SIG-M5 (cell line): ENCODE measurements at regions not wholly inside any gene's neighbourhood (a gene's known extent, or its start where the extent isn't known, plus 50 kb on each side); places are given as distances from the start of the nearest gene placed in this dataset.

Source experiments
- DNase-seq: peaks from one replicate; lab custom pipeline; 2025; lab: John Stamatoyannopoulos, UW

GRCh38 chr21:28644762-28645161 is 347.9 kb downstream of the LTN1 start:
- DNase-seq: no peak

- DNase-seq: no peak
Measured at GRCh38 chr21:28642891-28643290, 349.8 kb downstream of the LTN1 start.

- no peak for DNase-seq
Measured at GRCh38 chr21:28641731-28642130, 350.9 kb downstream of the LTN1 start.

- no peak for DNase-seq
Measured at GRCh38 chr21:28640326-28640725, 352.4 kb downstream of the LTN1 start.

- no peak for DNase-seq
Measured at GRCh38 chr21:28639737-28640136, 352.9 kb downstream of the LTN1 start.

- DNase-seq: no peak
Measured at GRCh38 chr21:28636752-28637691, 355.7 kb downstream of the LTN1 start.

GRCh38 chr21:28635541-28635940 is 357.1 kb downstream of the LTN1 start:
- DNase-seq: no peak

- DNase-seq: no peak
Measured at GRCh38 chr21:28633839-28634555, 358.7 kb downstream of the LTN1 start.

GRCh38 chr21:28632755-28633408 is 359.8 kb downstream of the LTN1 start:
- DNase-seq: no peak

GRCh38 chr21:28627691-28628090 is 365.0 kb downstream of the LTN1 start:
- DNase-seq: no peak

- no peak for DNase-seq
Measured at GRCh38 chr21:28627261-28627660, 365.4 kb downstream of the LTN1 start.

- DNase-seq: no peak
Measured at GRCh38 chr21:28624626-28625025, 368.1 kb downstream of the LTN1 start.

GRCh38 chr21:28617300-28617699 is 375.4 kb downstream of the LTN1 start:
- DNase-seq: no peak

GRCh38 chr21:28615276-28615675 is 377.4 kb downstream of the LTN1 start:
- no peak for DNase-seq

- DNase-seq: no peak
Measured at GRCh38 chr21:28614791-28615190, 377.9 kb downstream of the LTN1 start.

- DNase-seq: no peak
Measured at GRCh38 chr21:28608646-28609045, 384.0 kb downstream of the LTN1 start.

GRCh38 chr21:28607545-28607944 is 385.1 kb downstream of the LTN1 start:
- DNase-seq: no peak

- DNase-seq: peak; percentile 46
Measured at GRCh38 chr21:28604946-28605537, 387.6 kb downstream of the LTN1 start.

GRCh38 chr21:28602546-28602945 is 390.1 kb downstream of the LTN1 start:
- DNase-seq: no peak

- DNase-seq: no peak
Measured at GRCh38 chr21:28598214-28598613, 394.5 kb downstream of the LTN1 start.

GRCh38 chr21:28592205-28592865 is 400.3 kb downstream of the LTN1 start:
- DNase-seq: no peak

GRCh38 chr21:28590676-28591075 is 402.0 kb downstream of the LTN1 start:
- DNase-seq: no peak
